CD4-positive, alpha-beta T cell treated with Interleukin-6 at 100 ng/mL for 8 hours (primary cell): ENCODE measurements at regions not wholly inside any gene's neighbourhood (a gene's known extent, or its start where the extent isn't known, plus 50 kb on each side); places are given as distances from the start of the nearest gene placed in this dataset.
"Not testable (repeated sequence)": the region's sequence is repeated elsewhere in the genome, so short reads cannot be mapped to it uniquely, and the experiment has no call there.

ENCODE experiments used
- DNase-seq: peaks from one replicate; pipeline ENCODE4 v3.0.0-alpha.2; 2020; ENCODE audit warnings: mixed read lengths, low spot score

- DNase-seq, result no peak
Measured at GRCh38 chr2:204144492-204144891, 207.9 kb downstream of the ICOS start.

DNA sequence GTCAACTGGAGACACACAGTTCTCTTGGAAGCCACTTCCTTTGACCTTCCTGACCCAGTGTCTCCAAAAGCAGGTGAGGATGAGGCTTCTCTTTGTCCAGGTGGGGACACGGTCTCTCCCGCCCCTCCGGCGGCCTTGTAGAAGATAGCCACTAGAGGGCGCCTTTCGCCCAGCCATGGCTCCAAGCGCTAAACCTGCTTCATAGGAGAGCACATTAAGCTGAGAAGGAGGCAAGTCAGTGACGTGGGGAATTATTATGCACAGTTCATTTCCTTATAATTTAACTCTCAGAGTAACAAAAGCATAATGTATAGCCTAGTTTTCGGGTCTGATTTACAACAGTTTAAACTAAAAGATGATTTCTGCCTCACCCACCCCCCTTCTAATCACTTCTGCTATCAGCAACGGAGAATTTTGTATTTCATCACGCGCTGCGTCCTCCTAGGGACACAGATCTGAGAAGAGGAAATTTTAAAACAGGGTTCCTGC lies 208.7 kb downstream of the ICOS start:
- DNase-seq, result peak; percentile 77

DNA sequence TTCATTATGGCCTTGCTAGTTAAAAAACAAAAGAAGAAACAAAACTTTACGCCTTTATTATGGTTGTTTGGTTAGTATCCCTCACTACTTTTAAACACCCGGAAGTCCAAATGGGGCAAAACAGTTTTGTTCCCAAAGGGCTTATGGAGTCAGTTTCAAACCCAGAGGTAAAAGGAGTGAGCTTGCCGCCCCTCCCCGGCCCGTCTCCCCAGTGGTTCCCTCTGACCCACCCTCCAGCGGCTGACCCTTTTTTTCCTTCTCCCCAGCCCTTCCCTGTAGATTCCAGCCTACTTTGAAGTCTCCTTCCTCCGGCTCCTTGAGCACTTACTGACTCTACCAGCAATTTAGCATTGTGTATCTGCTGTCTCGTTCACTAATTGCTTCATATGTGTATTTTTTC lies 209.2 kb downstream of the ICOS start:
- DNase-seq, result no peak

DNA sequence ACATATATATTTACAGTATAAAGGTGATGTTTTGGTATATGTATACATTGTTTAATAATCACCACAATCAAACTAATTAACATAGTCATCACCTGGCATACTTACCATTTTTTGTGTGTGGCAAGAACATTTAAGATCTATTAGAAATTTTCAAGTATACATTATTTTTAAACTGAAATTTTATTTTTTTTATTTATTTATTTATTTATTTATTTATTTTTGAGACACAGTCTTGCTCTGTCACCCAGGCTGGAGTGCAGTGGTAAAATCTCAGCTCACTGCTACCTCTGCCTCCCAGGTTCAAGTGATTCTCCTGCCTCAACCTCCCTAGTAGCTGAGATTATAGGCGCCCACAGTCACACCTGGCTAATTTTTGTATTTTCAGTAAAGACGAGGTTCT lies 210.5 kb downstream of the ICOS start:
- DNase-seq, result not testable (repeated sequence)

GRCh38 chr2:204150721-204151120 lies 214.2 kb downstream of the ICOS start:
- DNase-seq, result no peak

GRCh38 chr2:204152616-204153015 lies 216.1 kb downstream of the ICOS start:
- DNase-seq, result no peak

DNA sequence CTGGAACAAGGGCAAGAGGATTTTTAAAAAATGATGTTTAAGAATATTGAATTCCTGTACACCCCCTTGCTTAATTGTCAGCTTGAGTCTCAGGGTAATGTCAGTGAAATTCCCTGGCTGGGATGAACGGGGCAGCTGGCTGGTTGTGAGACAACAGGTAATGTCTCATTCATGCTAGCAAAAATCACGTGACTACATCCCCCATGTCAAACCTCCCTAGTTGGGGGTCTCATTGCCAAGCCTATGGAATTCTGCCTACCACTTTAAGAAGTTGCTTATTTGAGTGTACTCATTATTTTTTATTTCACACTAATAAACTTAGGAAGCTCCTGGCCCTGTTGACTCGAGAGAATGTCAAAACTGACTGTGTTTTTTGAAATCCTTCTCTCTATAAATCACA lies 218.3 kb downstream of the ICOS start:
- no peak for DNase-seq

GRCh38 chr2:204156456-204156855 lies 219.9 kb downstream of the ICOS start:
- no peak for DNase-seq

- DNase-seq, result no peak
Measured at GRCh38 chr2:204157684-204158083, 221.1 kb downstream of the ICOS start.

DNA sequence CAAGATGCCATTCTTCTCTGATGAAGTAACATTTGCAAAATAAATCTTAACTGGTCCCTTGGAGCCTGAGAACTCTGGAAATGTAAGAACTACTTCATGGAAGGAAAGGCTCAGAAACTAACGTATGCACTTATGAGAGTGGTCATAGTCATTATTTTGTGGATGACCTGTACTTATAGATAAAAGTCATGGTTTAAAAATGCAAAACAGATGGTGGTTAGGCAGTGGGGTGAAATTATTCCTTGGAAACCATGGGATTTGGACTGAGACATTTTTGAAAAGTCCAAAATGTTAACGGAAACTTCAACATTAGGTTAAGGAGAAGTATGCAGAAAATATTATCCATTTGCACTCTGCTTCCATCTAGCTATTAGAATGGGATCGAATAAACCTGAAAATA lies 223.0 kb downstream of the ICOS start:
- DNase-seq, result no peak

DNA sequence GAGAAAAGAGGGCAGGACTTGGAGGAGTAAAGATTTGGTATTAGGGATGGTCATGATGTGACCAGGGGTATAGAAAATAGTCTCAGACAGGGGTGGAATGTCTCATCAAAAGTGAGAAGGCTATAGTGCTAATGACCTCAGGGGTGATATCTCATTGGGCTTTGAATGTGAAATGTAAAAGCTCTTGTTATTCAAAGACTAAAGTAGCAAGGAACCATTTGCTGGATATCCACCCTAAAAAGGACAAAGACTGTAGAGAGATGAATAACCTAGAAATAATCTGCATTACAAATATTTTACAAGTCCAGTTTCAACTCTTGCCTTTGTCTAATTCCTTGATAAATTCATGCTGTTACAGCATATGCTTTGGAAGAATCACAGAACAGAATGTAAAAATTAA lies 224.4 kb downstream of the ICOS start:
- DNase-seq, result no peak

GRCh38 chr2:204161886-204162285 lies 225.3 kb downstream of the ICOS start:
- no peak for DNase-seq

DNA sequence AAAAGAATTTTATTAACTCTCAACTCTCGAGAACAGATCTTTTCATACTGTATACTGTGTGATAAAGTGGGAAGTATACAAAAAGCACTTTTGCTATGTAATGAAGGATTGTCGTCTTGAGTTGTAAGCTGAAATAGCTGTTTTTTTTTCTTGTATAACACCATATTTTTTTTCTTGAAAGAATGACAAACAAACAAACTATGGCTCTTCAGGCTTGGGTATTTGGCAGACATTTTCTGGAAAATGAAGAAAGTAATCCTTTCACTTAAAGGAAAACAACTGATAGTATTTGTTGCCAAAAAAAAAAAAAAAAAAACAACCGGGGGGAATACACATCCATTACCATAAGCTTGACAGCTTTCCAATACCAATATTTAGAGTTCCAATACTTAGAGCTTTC lies 230.4 kb downstream of the ICOS start:
- DNase-seq, result no peak

- DNase-seq, result not testable (repeated sequence)
Measured at GRCh38 chr2:204167670-204168069, 231.1 kb downstream of the ICOS start.

GRCh38 chr2:204170411-204170810 lies 233.8 kb downstream of the ICOS start:
- no peak for DNase-seq

- no peak for DNase-seq
Measured at GRCh38 chr2:204171432-204172144, 235.0 kb downstream of the ICOS start.

DNA sequence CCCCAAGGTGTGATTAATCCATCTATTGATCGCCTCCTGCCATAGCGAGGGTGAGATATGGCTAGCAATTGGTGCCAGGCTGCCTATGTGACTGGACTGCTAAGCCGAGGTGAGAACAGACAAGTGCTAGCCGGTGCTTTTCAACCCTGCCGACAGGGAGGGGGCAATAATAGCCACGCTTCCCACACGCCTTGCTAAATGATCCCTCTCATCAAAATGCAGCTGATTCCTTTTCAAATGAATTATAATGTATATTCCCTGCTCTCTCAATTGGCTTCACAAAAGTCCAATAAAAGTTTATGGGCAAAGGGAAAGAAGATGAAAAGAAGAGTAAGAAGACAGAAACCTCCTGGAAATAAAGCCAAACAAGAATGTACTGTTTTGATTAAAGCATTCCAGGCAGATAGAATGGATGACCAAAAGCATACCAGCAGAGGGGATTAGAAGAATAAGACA lies 235.6 kb downstream of the ICOS start:
- no peak for DNase-seq

DNA sequence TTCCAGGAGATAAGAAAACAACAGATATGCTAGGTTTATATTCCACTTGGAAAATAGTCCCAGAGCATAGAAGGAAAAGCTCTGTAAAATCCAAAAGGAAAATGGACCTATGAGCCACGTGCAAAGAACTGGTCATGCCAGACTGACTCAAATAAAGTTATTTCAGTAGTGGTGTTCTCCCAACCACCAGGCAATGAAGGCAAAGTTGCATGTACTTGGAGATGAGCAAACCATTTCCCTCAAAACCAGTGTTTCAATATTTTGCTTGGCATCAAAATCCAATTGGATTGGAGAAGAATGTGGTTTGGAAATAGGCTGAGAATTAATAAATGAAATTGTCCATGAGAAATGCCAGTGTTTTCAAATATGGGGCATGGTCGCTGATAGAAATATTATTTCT lies 237.5 kb downstream of the ICOS start:
- no peak for DNase-seq

GRCh38 chr2:204175552-204176271 lies 239.1 kb downstream of the ICOS start:
- no peak for DNase-seq

DNA sequence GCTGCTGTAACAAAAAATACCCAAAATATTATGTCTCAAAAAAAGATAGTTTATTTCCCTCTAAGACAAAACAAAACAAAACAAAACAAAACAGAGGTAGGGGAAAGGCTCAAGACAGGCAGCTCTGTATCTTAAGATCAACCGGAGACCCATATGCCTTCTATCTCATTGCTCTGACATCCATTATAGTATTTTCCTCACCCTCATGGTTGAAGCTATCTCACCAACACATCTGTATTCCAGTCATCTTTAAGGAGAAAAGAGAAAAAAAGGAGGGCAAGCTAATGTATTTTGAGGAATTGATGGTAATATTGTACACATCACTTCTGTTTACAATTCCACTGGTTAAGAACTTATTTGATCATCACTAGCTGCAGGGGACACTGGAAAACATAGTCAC lies 239.7 kb downstream of the ICOS start:
- DNase-seq, result no peak

DNA sequence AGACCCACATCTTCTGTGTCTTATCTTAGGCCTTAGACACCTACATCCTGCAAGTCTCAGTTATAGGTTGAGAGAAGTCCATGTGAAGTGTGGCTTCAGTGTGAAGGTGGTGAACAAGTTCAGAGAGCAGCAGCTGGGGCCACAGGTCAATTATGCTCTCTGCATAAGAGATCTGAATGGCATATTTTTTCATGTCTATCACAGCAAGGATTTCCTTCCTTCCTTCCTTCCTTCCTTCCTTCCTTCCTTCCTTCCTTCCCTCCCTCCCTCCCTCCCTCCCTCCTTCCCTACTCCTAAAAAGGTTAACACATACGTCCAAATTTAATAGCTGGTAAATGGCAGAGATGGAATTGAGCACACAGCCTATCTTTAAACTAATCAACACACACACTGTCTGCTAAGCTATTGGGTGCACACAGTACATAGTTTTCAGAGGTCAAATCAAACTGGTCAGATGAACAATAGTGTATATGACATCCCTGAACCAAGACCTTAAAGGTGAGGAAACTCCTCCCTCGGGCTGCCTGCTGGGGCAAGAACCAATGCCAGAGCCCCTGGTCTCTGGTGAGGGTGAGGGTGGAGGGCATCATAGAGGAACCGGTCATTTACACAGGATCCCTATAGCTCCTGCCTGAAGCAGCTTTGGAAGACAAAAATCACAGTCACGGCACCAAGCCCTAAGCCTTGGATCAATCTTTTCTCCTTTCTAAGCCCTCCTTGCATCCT lies 240.9 kb downstream of the ICOS start:
- DNase-seq, result no peak

- DNase-seq, result peak; percentile 62
Measured at GRCh38 chr2:204177977-204178522, 241.5 kb downstream of the ICOS start.

GRCh38 chr2:204180649-204181048 lies 244.1 kb downstream of the ICOS start:
- DNase-seq, result no peak
